GM19467 (cell line): ENCODE measurements at regions not wholly inside any gene's neighbourhood (a gene's known extent, or its start where the extent isn't known, plus 50 kb on each side); places are given as distances from the start of the nearest gene placed in this dataset.
"Not testable (repeated sequence)": the region's sequence is repeated elsewhere in the genome, so short reads cannot be mapped to it uniquely, and the experiment has no call there.

Source experiments
- ATAC-seq: cut with Tn5 transposase; IDR thresholded peaks from one replicate; pipeline ENCODE4 v1.9.1; 2021; ENCODE audit warnings: mild to moderate bottlenecking, moderate library complexity; ENCODE audit not compliant: unreplicated experiment

- ATAC-seq: not testable (repeated sequence)
Observed at GRCh38 chr6:86872810-86873209, 64.5 kb upstream of the HTR1E start.

- ATAC-seq: no peak
Observed at GRCh38 chr6:86871681-86872080, 65.6 kb upstream of the HTR1E start.

GRCh38 chr6:86869500-86869899 is 67.8 kb upstream of the HTR1E start:
- ATAC-seq: no peak

- ATAC-seq: no peak
Observed at GRCh38 chr6:86859513-86859912, 77.8 kb upstream of the HTR1E start.

- no peak for ATAC-seq
Observed at GRCh38 chr6:86858970-86859369, 78.4 kb upstream of the HTR1E start.

- ATAC-seq: no peak
Observed at GRCh38 chr6:86857783-86858182, 79.5 kb upstream of the HTR1E start.

GRCh38 chr6:86856937-86857563 is 80.3 kb upstream of the HTR1E start:
- ATAC-seq: peak; percentile 65

- ATAC-seq: no peak
Observed at GRCh38 chr6:86856379-86856778, 80.9 kb upstream of the HTR1E start.

GRCh38 chr6:86848986-86849385 is 88.3 kb upstream of the HTR1E start:
- ATAC-seq: no peak

GRCh38 chr6:86832686-86833085 is 104.6 kb upstream of the HTR1E start:
- no peak for ATAC-seq

GRCh38 chr6:86825436-86825835 is 111.9 kb upstream of the HTR1E start:
- ATAC-seq: no peak

- no peak for ATAC-seq
Observed at GRCh38 chr6:86822747-86823146, 114.6 kb upstream of the HTR1E start.

GRCh38 chr6:86820750-86821149 is 116.6 kb upstream of the HTR1E start:
- no peak for ATAC-seq

GRCh38 chr6:86793649-86794048 is 143.7 kb upstream of the HTR1E start:
- no peak for ATAC-seq

GRCh38 chr6:86791476-86791875 is 145.9 kb upstream of the HTR1E start:
- no peak for ATAC-seq

GRCh38 chr6:86789779-86790411 is 147.4 kb upstream of the HTR1E start:
- no peak for ATAC-seq

- ATAC-seq: no peak
Observed at GRCh38 chr6:86782328-86782727, 155.0 kb upstream of the HTR1E start.

GRCh38 chr6:86780923-86781322 is 156.4 kb upstream of the HTR1E start:
- no peak for ATAC-seq

- ATAC-seq: no peak
Observed at GRCh38 chr6:86775893-86776292, 161.4 kb upstream of the HTR1E start.

- no peak for ATAC-seq
Observed at GRCh38 chr6:86765211-86765610, 172.1 kb upstream of the HTR1E start.

- ATAC-seq: not testable (repeated sequence)
Observed at GRCh38 chr6:86759953-86760352, 177.4 kb upstream of the HTR1E start.

- ATAC-seq: no peak
Observed at GRCh38 chr6:86756640-86757229, 180.6 kb upstream of the HTR1E start.
